Common myeloid progenitor, CD34-positive (primary cell): ENCODE measurements at regions not wholly inside any gene's neighbourhood (a gene's known extent, or its start where the extent isn't known, plus 50 kb on each side); places are given as distances from the start of the nearest gene placed in this dataset.

Experiments
- CTCF ChIA-PET: fragments of 350-600 bp; sonication (Branson Sonifier 250); formaldehyde crosslinking; loops from one replicate; lab custom pipeline; 2021; ENCODE audit warnings: antibody characterized with exemption; lab: Charles Lee
- POLR2A ChIA-PET: fragments of 350-600 bp; sonication (Branson Sonifier 250); formaldehyde crosslinking; loops from one replicate; lab custom pipeline; 2021; ENCODE audit warnings: antibody characterized with exemption; lab: Charles Lee
- DNase-seq, 3 donors: peaks; one replicate each; pipeline versions ENCODE4 v3.0.0 to v3.0.0-alpha.2; 2013
- H3K27ac ChIP-seq, 2 experiments: 1 replicate in 1 of 2; 2 replicates in 1 of 2; pipeline ENCODE4 v1.7.0; 2013; ENCODE audit warnings: inconsistent platforms in 2 of 2, low read length in 2 of 2, mild to moderate bottlenecking in 2 of 2, low read depth in 1 of 2, moderate library complexity in 1 of 2; ENCODE audit not compliant: severe bottlenecking in 2 of 2, insufficient read depth in 1 of 2, poor library complexity in 1 of 2
- H3K27me3 ChIP-seq, 5 experiments: replicated peaks in 2 of 5; 1 replicate in 3 of 5; 2 replicates in 2 of 5; pipeline versions ENCODE4 v1.6.1 to v1.7.0; 2013; ENCODE audit warnings: low read length in 4 of 5, mild to moderate bottlenecking in 2 of 5, moderate library complexity in 2 of 5, inconsistent platforms in 1 of 5; ENCODE audit not compliant: insufficient read depth in 5 of 5, control insufficient read depth in 4 of 5
- H3K36me3 ChIP-seq, 4 experiments: 1 replicate in 2 of 4; 2 replicates in 2 of 4; pipeline versions ENCODE4 v1.6.1 to v1.7.0; 2013; ENCODE audit warnings: low read length in 3 of 4, control low read depth in 1 of 4, mild to moderate bottlenecking in 1 of 4; ENCODE audit not compliant: control insufficient read depth in 4 of 4, insufficient read depth in 4 of 4
- H3K4me1 ChIP-seq, 4 experiments: 1 replicate in 3 of 4; 2 replicates in 1 of 4; pipeline versions ENCODE4 v1.6.1 to v1.7.1; 2013; ENCODE audit warnings: low read length in 3 of 4, mild to moderate bottlenecking in 3 of 4, control low read depth in 1 of 4, inconsistent platforms in 1 of 4, moderate library complexity in 1 of 4; ENCODE audit not compliant: control insufficient read depth in 4 of 4, insufficient read depth in 4 of 4; ENCODE audit errors: control extremely low read depth in 1 of 4
- H3K4me3 ChIP-seq, 7 experiments: 1 replicate in 4 of 7; 2 replicates in 3 of 7; pipeline versions ENCODE4 v1.5.1 to v1.7.0; 2013; ENCODE audit warnings: mild to moderate bottlenecking in 7 of 7, low read length in 6 of 7, moderate library complexity in 6 of 7, inconsistent platforms in 2 of 7, low read depth in 2 of 7, control low read depth in 1 of 7; ENCODE audit not compliant: insufficient read depth in 4 of 7, control insufficient read depth in 1 of 7; ENCODE audit errors: extremely low read depth in 1 of 7
- H3K9me3 ChIP-seq, 5 experiments: 1 replicate in 4 of 5; 2 replicates in 1 of 5; pipeline versions ENCODE4 v1.6.1 to v1.7.1; 2013; ENCODE audit warnings: low read length in 4 of 5, mild to moderate bottlenecking in 2 of 5, inconsistent platforms in 1 of 5, low read depth in 1 of 5, moderate library complexity in 1 of 5; ENCODE audit not compliant: control insufficient read depth in 4 of 5, insufficient read depth in 2 of 5; ENCODE audit errors: control extremely low read depth in 1 of 5
- WGBS: methylation state at CpG from one replicate; pipeline ENCODE4 v1.1.5; 2013; ENCODE audit not compliant: insufficient coverage; 5-methylcytosine and 5-hydroxymethylcytosine counted together

GRCh38 chr1:29696656-29697390 is 460.5 kb downstream of the PTPRU start:
- Histone ChIP-seq H3K4me3 (no peak overlapping the region), H3K36me3 (no peaks in the 10 kb centered on the region), H3K4me1 (no peaks in the 10 kb centered on the region), H3K9me3 (peaks cover 0 to 8% (median 0%) of the 10 kb centered on the region in 5 experiments), H3K27ac (no peak overlapping the region), H3K27me3 (peaks cover 0 to 10% (median 3%) of the 10 kb centered on the region in 5 experiments)
- no peak for DNase-seq
- CTCF ChIA-PET, result interaction anchor here (1.3 kb wide), 1 partner anchor 8 kb away, joined by 3 read pairs; no protein-coding TSS in a partner anchor
- 85% methylated on average over 18 of the region's 20 CpGs for WGBS
- POLR2A ChIA-PET, result no interaction called here

GRCh38 chr1:29695803-29696202 is 459.5 kb downstream of the PTPRU start:
- ChIA-PET POLR2A (no interaction called here), CTCF (no interaction called here)
- Histone ChIP-seq H3K9me3 (peaks cover 0 to 8% (median 0%) of the 10 kb centered on the region in 5 experiments), H3K27me3 (peaks cover 0 to 15% (median 0%) of the 10 kb centered on the region in 5 experiments), H3K27ac (no peak overlapping the region), H3K4me3 (no peak overlapping the region), H3K4me1 (no peaks in the 10 kb centered on the region), H3K36me3 (no peaks in the 10 kb centered on the region)
- 95% methylated on average over 4 of the region's 5 CpGs for WGBS
- DNase-seq, result no peak

- peaks cover 0 to 23% (median 0%) of the 10 kb centered on the region in 5 experiments for H3K27me3 ChIP-seq
- peaks cover 0 to 8% (median 0%) of the 10 kb centered on the region in 5 experiments for H3K9me3 ChIP-seq
- H3K4me3 ChIP-seq, result no peak overlapping the region
- ChIA-PET POLR2A (no interaction called here), CTCF (no interaction called here)
- no peak overlapping the region for H3K27ac ChIP-seq
- H3K4me1 ChIP-seq, result no peaks in the 10 kb centered on the region
- no peaks in the 10 kb centered on the region for H3K36me3 ChIP-seq
- WGBS, result 92% methylated on average over 2 of the region's 3 CpGs
- DNase-seq, result no peak
Measured at GRCh38 chr1:29695036-29695435, 458.7 kb downstream of the PTPRU start.

- H3K27me3 ChIP-seq, result peaks cover 0 to 13% (median 0%) of the 10 kb centered on the region in 5 experiments
- 94% methylated on average over 2 of the region's 5 CpGs for WGBS
- H3K9me3 ChIP-seq, result peaks cover 0 to 8% (median 0%) of the 10 kb centered on the region in 5 experiments
- peaks cover 2 to 10% (median 8%) of the 10 kb centered on the region in 4 experiments for H3K4me1 ChIP-seq
- CTCF ChIA-PET, result no interaction called here
- no peak for DNase-seq
- H3K27ac ChIP-seq, result no peak overlapping the region
- no peak overlapping the region for H3K4me3 ChIP-seq
- POLR2A ChIA-PET, result no interaction called here
- no peaks in the 10 kb centered on the region for H3K36me3 ChIP-seq
Measured at GRCh38 chr1:29691499-29691898, 455.2 kb downstream of the PTPRU start.

- WGBS, result 74% methylated on average over 3 of the region's 9 CpGs
- Histone ChIP-seq H3K4me1 (peaks cover 2 to 10% (median 8%) of the 10 kb centered on the region in 4 experiments), H3K9me3 (peaks cover 0 to 8% (median 0%) of the 10 kb centered on the region in 5 experiments), H3K27me3 (peaks cover 0 to 15% (median 0%) of the 10 kb centered on the region in 5 experiments), H3K4me3 (no peak overlapping the region), H3K36me3 (no peaks in the 10 kb centered on the region), H3K27ac (no peak overlapping the region)
- DNase-seq, result no peak
- ChIA-PET POLR2A (no interaction called here), CTCF (no interaction called here)
Measured at GRCh38 chr1:29690156-29690555, 453.8 kb downstream of the PTPRU start.

- ChIA-PET CTCF (no interaction called here), POLR2A (no interaction called here)
- H3K27me3 ChIP-seq, result peaks cover 0 to 19% (median 0%) of the 10 kb centered on the region in 5 experiments
- H3K36me3 ChIP-seq, result no peaks in the 10 kb centered on the region
- no peak for DNase-seq
- 81% methylated on average over 7 of the region's 13 CpGs for WGBS
- peaks cover 2 to 10% (median 8%) of the 10 kb centered on the region in 4 experiments for H3K4me1 ChIP-seq
- H3K4me3 ChIP-seq, result no peak overlapping the region
- no peak overlapping the region for H3K27ac ChIP-seq
- H3K9me3 ChIP-seq, result peaks cover 0 to 8% (median 0%) of the 10 kb centered on the region in 5 experiments
Measured at GRCh38 chr1:29689372-29690030, 453.2 kb downstream of the PTPRU start.
